Erythroblast (primary cell): ENCODE measurements at regions not wholly inside any gene's neighbourhood (a gene's known extent, or its start where the extent isn't known, plus 50 kb on each side); places are given as distances from the start of the nearest gene placed in this dataset.

ENCODE experiments used
- GATA1 ChIP-seq: IDR thresholded peaks from 2 replicates; pipeline ENCODE4 v1.6.1; 2011; ENCODE audit warnings: low read depth, mild to moderate bottlenecking, control low read depth, low read length, moderate library complexity
- POLR2A ChIP-seq: IDR thresholded peaks from 2 replicates; pipeline ENCODE4 v1.6.1; 2011; ENCODE audit warnings: mild to moderate bottlenecking, low read length

DNA sequence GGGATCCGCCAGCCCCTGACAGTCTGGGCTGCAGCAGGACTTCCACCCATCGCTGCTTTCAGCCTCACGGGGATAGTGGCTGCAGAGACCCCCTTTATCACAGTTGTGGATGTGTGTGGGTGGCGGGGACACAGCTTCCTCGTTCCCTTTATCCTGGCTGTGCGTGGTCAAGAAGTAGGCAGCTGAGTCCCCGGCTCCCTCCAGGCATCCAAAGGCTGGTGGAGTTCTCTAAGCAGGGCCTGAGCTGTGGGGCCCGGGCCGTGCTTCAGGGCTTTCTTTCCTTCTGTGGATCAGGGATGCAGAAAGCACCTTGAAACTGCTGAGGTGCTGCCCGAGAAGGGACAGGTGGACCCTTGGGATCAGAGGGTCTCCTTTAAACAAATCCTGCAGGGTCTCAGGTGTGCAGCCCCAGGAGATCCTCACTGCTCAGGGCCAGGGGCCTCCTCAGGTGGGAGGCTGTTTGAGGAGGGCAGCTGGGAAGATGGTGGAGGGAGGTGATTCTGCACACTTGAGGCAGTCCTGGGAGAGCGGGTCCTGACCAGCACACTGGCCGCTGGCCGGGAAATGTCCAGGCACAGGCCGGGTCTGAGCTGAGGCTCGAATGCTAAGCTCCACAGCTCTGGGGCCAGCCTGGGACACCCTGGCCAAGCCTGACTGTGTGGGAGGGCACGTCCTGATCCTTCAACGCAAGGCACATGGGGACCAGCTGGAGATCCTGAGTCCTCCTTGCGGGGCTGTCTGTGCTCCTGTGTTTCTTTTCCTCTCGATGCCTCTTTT lies 1024.3 kb downstream of the BRD1 start:
- no peak for TF ChIP-seq POLR2A
- TF ChIP-seq GATA1 = no peak
